Skeletal muscle satellite cell (primary cell): ENCODE measurements at regions not wholly inside any gene's neighbourhood (a gene's known extent, or its start where the extent isn't known, plus 50 kb on each side); places are given as distances from the start of the nearest gene placed in this dataset.
"Not testable (repeated sequence)": the region's sequence is repeated elsewhere in the genome, so short reads cannot be mapped to it uniquely, and the experiment has no call there.

Source experiments
- H3K27me3 ChIP-seq: 2 replicates; pipeline ENCODE4 v1.7.0; 2013; ENCODE audit warnings: low read length; ENCODE audit not compliant: control insufficient read depth, insufficient read depth
- H3K36me3 ChIP-seq: 2 replicates; pipeline ENCODE4 v1.7.0; 2013; ENCODE audit warnings: mild to moderate bottlenecking, control low read depth, low read length; ENCODE audit not compliant: insufficient read depth
- H3K4me1 ChIP-seq: 2 replicates; pipeline ENCODE4 v1.7.0; 2013; ENCODE audit warnings: low read length; ENCODE audit not compliant: control insufficient read depth, insufficient read depth
- H3K4me2 ChIP-seq: 2 replicates; pipeline ENCODE4 v1.7.0; 2013; ENCODE audit warnings: mild to moderate bottlenecking, low read length
- H3K4me3 ChIP-seq: 2 replicates; pipeline ENCODE4 v1.7.0; 2013; ENCODE audit warnings: low read length
- H3K9ac ChIP-seq: 2 replicates; pipeline ENCODE4 v1.7.0; 2013; ENCODE audit warnings: mild to moderate bottlenecking, low read depth, low read length, moderate library complexity
- H3K9me3 ChIP-seq: replicated peaks from 2 replicates; pipeline ENCODE4 v1.7.0; 2013; ENCODE audit warnings: mild to moderate bottlenecking, control low read depth, low read length

- no peak overlapping the region for H3K9ac ChIP-seq
- H3K4me1 ChIP-seq: no peaks in the 10 kb centered on the region
- H3K9me3 ChIP-seq: no peaks in the 10 kb centered on the region
- no peak overlapping the region for H3K4me3 ChIP-seq
- H3K27me3 ChIP-seq: no peaks in the 10 kb centered on the region
- no peaks in the 10 kb centered on the region for H3K36me3 ChIP-seq
- H3K4me2 ChIP-seq: no peak overlapping the region
Observed at GRCh38 chr11:92580908-92581307, 356.3 kb downstream of the FAT3 start.

- Histone ChIP-seq H3K9me3 (no peaks in the 10 kb centered on the region), H3K4me2 (no peak overlapping the region), H3K36me3 (no peaks in the 10 kb centered on the region), H3K27me3 (no peaks in the 10 kb centered on the region), H3K9ac (no peak overlapping the region), H3K4me3 (no peak overlapping the region), H3K4me1 (no peaks in the 10 kb centered on the region)
Observed at GRCh38 chr11:92588393-92588792, 363.8 kb downstream of the FAT3 start.

- Histone ChIP-seq H3K36me3 (no peaks in the 10 kb centered on the region), H3K4me2 (no peak overlapping the region), H3K4me3 (no peak overlapping the region), H3K4me1 (no peaks in the 10 kb centered on the region), H3K9ac (no peak overlapping the region), H3K27me3 (no peaks in the 10 kb centered on the region), H3K9me3 (no peaks in the 10 kb centered on the region)
Observed at GRCh38 chr11:92589512-92589911, 364.9 kb downstream of the FAT3 start.

- no peaks in the 10 kb centered on the region for H3K27me3 ChIP-seq
- no peak overlapping the region for H3K4me2 ChIP-seq
- no peaks in the 10 kb centered on the region for H3K36me3 ChIP-seq
- H3K4me1 ChIP-seq: no peaks in the 10 kb centered on the region
- no peak overlapping the region for H3K9ac ChIP-seq
- H3K4me3 ChIP-seq: no peak overlapping the region
- no peaks in the 10 kb centered on the region for H3K9me3 ChIP-seq
Observed at GRCh38 chr11:92591521-92591920, 366.9 kb downstream of the FAT3 start.

GRCh38 chr11:92594251-92594650, 369.6 kb downstream of the FAT3 start:
- Histone ChIP-seq H3K4me1 (no peaks in the 10 kb centered on the region), H3K36me3 (no peaks in the 10 kb centered on the region), H3K9ac (no peak overlapping the region), H3K4me3 (no peak overlapping the region), H3K9me3 (no peaks in the 10 kb centered on the region), H3K4me2 (no peak overlapping the region), H3K27me3 (no peaks in the 10 kb centered on the region)

- H3K9ac ChIP-seq: no peak overlapping the region
- no peak overlapping the region for H3K4me3 ChIP-seq
- no peak overlapping the region for H3K4me2 ChIP-seq
- H3K27me3 ChIP-seq: no peaks in the 10 kb centered on the region
- H3K9me3 ChIP-seq: no peaks in the 10 kb centered on the region
- no peaks in the 10 kb centered on the region for H3K36me3 ChIP-seq
- no peaks in the 10 kb centered on the region for H3K4me1 ChIP-seq
Observed at GRCh38 chr11:92595052-92595451, 370.4 kb downstream of the FAT3 start.

GRCh38 chr11:92596596-92597317, 372.1 kb downstream of the FAT3 start:
- Histone ChIP-seq H3K4me2 (no peak overlapping the region), H3K9ac (no peak overlapping the region), H3K36me3 (no peaks in the 10 kb centered on the region), H3K4me1 (no peaks in the 10 kb centered on the region), H3K9me3 (no peaks in the 10 kb centered on the region), H3K4me3 (no peak overlapping the region), H3K27me3 (no peaks in the 10 kb centered on the region)

GRCh38 chr11:92601048-92601447, 368.4 kb upstream of the MTNR1B start:
- Histone ChIP-seq H3K4me3 (no peak overlapping the region), H3K4me2 (no peak overlapping the region), H3K27me3 (no peaks in the 10 kb centered on the region), H3K4me1 (no peaks in the 10 kb centered on the region), H3K9me3 (no peaks in the 10 kb centered on the region), H3K36me3 (no peaks in the 10 kb centered on the region), H3K9ac (no peak overlapping the region)

GRCh38 chr11:92605667-92606066, 363.8 kb upstream of the MTNR1B start:
- H3K9me3 ChIP-seq: no peaks in the 10 kb centered on the region
- H3K27me3 ChIP-seq: no peaks in the 10 kb centered on the region
- H3K9ac ChIP-seq: no peak overlapping the region
- H3K4me2 ChIP-seq: no peak overlapping the region
- H3K36me3 ChIP-seq: no peaks in the 10 kb centered on the region
- H3K4me3 ChIP-seq: no peak overlapping the region
- H3K4me1 ChIP-seq: no peaks in the 10 kb centered on the region

- Histone ChIP-seq H3K4me1 (no peaks in the 10 kb centered on the region), H3K4me2 (no peak overlapping the region), H3K9me3 (no peaks in the 10 kb centered on the region), H3K9ac (no peak overlapping the region), H3K36me3 (no peaks in the 10 kb centered on the region), H3K27me3 (no peaks in the 10 kb centered on the region), H3K4me3 (no peak overlapping the region)
Observed at GRCh38 chr11:92607969-92608722, 361.3 kb upstream of the MTNR1B start.

- no peaks in the 10 kb centered on the region for H3K27me3 ChIP-seq
- H3K4me1 ChIP-seq: no peaks in the 10 kb centered on the region
- H3K4me3 ChIP-seq: no peak overlapping the region
- H3K4me2 ChIP-seq: no peak overlapping the region
- H3K36me3 ChIP-seq: no peaks in the 10 kb centered on the region
- no peaks in the 10 kb centered on the region for H3K9me3 ChIP-seq
- no peak overlapping the region for H3K9ac ChIP-seq
Observed at GRCh38 chr11:92611157-92611556, 358.3 kb upstream of the MTNR1B start.

GRCh38 chr11:92618020-92618419, 351.4 kb upstream of the MTNR1B start:
- H3K4me1 ChIP-seq, H3K27me3 ChIP-seq, H3K9ac ChIP-seq, H3K4me2 ChIP-seq, H3K4me3 ChIP-seq, H3K9me3 ChIP-seq, H3K36me3 ChIP-seq: not testable (repeated sequence)
